ENCODE measurements at regions not wholly inside any gene's neighbourhood (a gene's known extent, or its start where the extent isn't known, plus 50 kb on each side); places are given as distances from the start of the nearest gene placed in this dataset.

- DNase-seq (ENCODE audit: extremely low read depth, low read depth): no peak
- TF ChIP-seq CTCF (IDR thresholded peaks at IDR 0.05; ENCODE audit: low read depth, low read length): no peak
Measured at GRCh38 chr3:176926688-176927087, 270.6 kb downstream of the TBL1XR1 start.

GRCh38 chr3:176926034-176926433 is 271.2 kb downstream of the TBL1XR1 start:
- TF ChIP-seq CTCF (IDR thresholded peaks at IDR 0.05; ENCODE audit: low read depth, low read length): no peak
- no peak for DNase-seq (ENCODE audit: extremely low read depth, low read depth)

GRCh38 chr3:176920766-176921160 is 276.5 kb downstream of the TBL1XR1 start:
- TF ChIP-seq CTCF (IDR thresholded peaks at IDR 0.05; ENCODE audit: low read depth, low read length): no peak
- no peak for DNase-seq (ENCODE audit: extremely low read depth, low read depth)

GRCh38 chr3:176919836-176920765 is 277.2 kb downstream of the TBL1XR1 start:
- TF ChIP-seq CTCF (IDR thresholded peaks at IDR 0.05; ENCODE audit: low read depth, low read length): no peak
- no peak for DNase-seq (ENCODE audit: extremely low read depth, low read depth)

- no peak for TF ChIP-seq CTCF (IDR thresholded peaks at IDR 0.05; ENCODE audit: low read depth, low read length)
- no peak for DNase-seq (ENCODE audit: extremely low read depth, low read depth)
Measured at GRCh38 chr3:176916777-176917176, 280.5 kb downstream of the TBL1XR1 start.

- TF ChIP-seq CTCF (IDR thresholded peaks at IDR 0.05; ENCODE audit: low read depth, low read length): no peak
- no peak for DNase-seq (ENCODE audit: extremely low read depth, low read depth)
Measured at GRCh38 chr3:176914764-176915163, 282.5 kb downstream of the TBL1XR1 start.

- no peak for DNase-seq (ENCODE audit: extremely low read depth, low read depth)
- no peak for TF ChIP-seq CTCF (IDR thresholded peaks at IDR 0.05; ENCODE audit: low read depth, low read length)
Measured at GRCh38 chr3:176911579-176911978, 285.7 kb downstream of the TBL1XR1 start.

Measured in AG09319 (cell line).